K562 (cell line): ENCODE measurements at regions not wholly inside any gene's neighbourhood (a gene's known extent, or its start where the extent isn't known, plus 50 kb on each side); places are given as distances from the start of the nearest gene placed in this dataset.

Experiments used
- ATAC-seq: fragments of 200-7000 bp; cut with Tn5 transposase; 3 replicates; pipeline ENCODE4 v1.9.1; 2020; ENCODE audit warnings: moderate library complexity
- BruUV-seq: library from RNA; stranded (reverse); fragments of 400-500 nt; replicated peaks from 2 replicates; lab custom pipeline; 2021; lab: Mats Ljungman, UMichigan
- CTCF ChIA-PET: fragments of 300-600 bp; formaldehyde crosslinking; extraction: SDS; loops from one replicate; lab custom pipeline; 2021; ENCODE audit warnings: low intra/inter-chr PET ratio; lab: Yijun Ruan, JAX
- POLR2A ChIA-PET: fragments of 300-600, 350-650 bp; sonication (Branson Sonifier 250); formaldehyde crosslinking; extraction: SDS; loops from one replicate; lab custom pipeline; 2021; ENCODE audit warnings: antibody characterized with exemption, inconsistent platforms; lab: Yijun Ruan, JAX
- DNase-seq, 4 experiments: peaks; one replicate each; pipeline versions ENCODE4 v3.0.0 to v3.0.0-alpha.2; 2011 to 2018; ENCODE audit warnings: low spot score in 3 of 4, mixed read lengths in 3 of 4; ENCODE audit errors: extremely low read depth in 1 of 4
- FAIRE-seq: peaks from 2 replicates; lab custom pipeline; 2011; peaks lifted over from hg19 to GRCh38; lab: Jason Lieb, UNC
- H2AFZ ChIP-seq: 2 replicates; pipeline ENCODE4 v1.6.0; 2011; ENCODE audit warnings: low read depth, low read length, control low read depth, inconsistent platforms
- H3K27ac ChIP-seq: fragments of 200-600 bp; 3 replicates; pipeline ENCODE4 v1.8.0; 2011; ENCODE audit warnings: low read depth, mild to moderate bottlenecking, control low read depth, inconsistent platforms, low read length, moderate library complexity, mixed read lengths; ENCODE audit errors: extremely low read depth
- H3K27me3 ChIP-seq, 2 experiments: fragments of 300-600 bp in 1 of 2; 2 replicates in 1 of 2; 3 replicates in 1 of 2; pipeline versions ENCODE4 v1.6.0 to v1.8.0; 2011; ENCODE audit warnings: inconsistent platforms in 2 of 2, low read length in 2 of 2, mild to moderate bottlenecking in 1 of 2, mixed read lengths in 1 of 2, moderate library complexity in 1 of 2; ENCODE audit not compliant: control insufficient read depth in 2 of 2, insufficient read depth in 2 of 2
- H3K36me3 ChIP-seq: fragments of 300-600 bp; 3 replicates; pipeline ENCODE4 v1.8.0; 2011; ENCODE audit warnings: mild to moderate bottlenecking, low read length, inconsistent platforms; ENCODE audit not compliant: control insufficient read depth, insufficient read depth
- H3K4me1 ChIP-seq, 2 experiments: fragments of 200-600 bp in 1 of 2; replicated peaks in 1 of 2; 2 replicates in 1 of 2; 3 replicates in 1 of 2; pipeline versions ENCODE4 v1.5.1 to v1.8.0; 2011; ENCODE audit warnings: inconsistent platforms in 2 of 2, low read length in 2 of 2, mild to moderate bottlenecking in 1 of 2, mixed read lengths in 1 of 2, moderate library complexity in 1 of 2; ENCODE audit not compliant: control insufficient read depth in 2 of 2, insufficient read depth in 2 of 2
- H3K4me2 ChIP-seq: 2 replicates; pipeline ENCODE4 v1.6.1; 2011; ENCODE audit warnings: low read length, control low read depth, inconsistent platforms, mixed read lengths; ENCODE audit not compliant: insufficient read depth
- H3K4me3 ChIP-seq: fragments of 200-600 bp; sonication (generic), shearing (Covaris generic); 2 replicates; pipeline ENCODE4 v1.5.1; 2016; ENCODE audit warnings: control low read depth, inconsistent platforms
- H3K79me2 ChIP-seq: fragments of 200-600 bp; 3 replicates; pipeline ENCODE4 v1.8.0; 2011; ENCODE audit warnings: low read length, inconsistent platforms; ENCODE audit not compliant: control insufficient read depth, insufficient read depth
- H3K9ac ChIP-seq, 2 experiments: 2 replicates each; pipeline versions ENCODE4 v1.6.0 to v1.6.1; 2011; ENCODE audit warnings: low read depth in 2 of 2, low read length in 2 of 2, control low read depth in 1 of 2, inconsistent platforms in 1 of 2, mild to moderate bottlenecking in 1 of 2, mixed read lengths in 1 of 2; ENCODE audit not compliant: insufficient read depth in 1 of 2
- H3K9me1 ChIP-seq: one replicate; pipeline ENCODE4 v1.6.0; 2011; ENCODE audit warnings: inconsistent platforms, mild to moderate bottlenecking, low read length, moderate library complexity; ENCODE audit not compliant: control insufficient read depth, insufficient read depth
- H3K9me3 ChIP-seq: replicated peaks from 2 replicates; pipeline ENCODE4 v1.5.1; 2011; ENCODE audit warnings: low read depth, low read length, inconsistent platforms; ENCODE audit not compliant: control insufficient read depth, insufficient read depth
- H4K20me1 ChIP-seq: replicated peaks from 2 replicates; pipeline ENCODE4 v1.6.1; 2011; ENCODE audit warnings: low read length, inconsistent platforms, mixed read lengths; ENCODE audit not compliant: control insufficient read depth, insufficient read depth
- BMI1 ChIP-seq: fragments of 150-350 bp; IDR thresholded peaks from 2 replicates; pipeline ENCODE4 v1.6.1; 2014; ENCODE audit warnings: low read length
- PBX2 ChIP-seq, 2 experiments: IDR thresholded peaks in 1 of 2; conservative IDR thresholded peaks in 1 of 2; 2 replicates each; pipeline ENCODE4 v1.6.1; 2016; ENCODE audit warnings: low read depth in 2 of 2, mild to moderate bottlenecking in 1 of 2, missing compliant biosample characterization in 1 of 2, missing genetic modification characterization in 1 of 2, moderate library complexity in 1 of 2
- USF1 ChIP-seq: sonication (generic); formaldehyde crosslinking; IDR thresholded peaks from 2 replicates; pipeline ENCODE4 v1.9.0; 2022; ENCODE audit warnings: mild to moderate bottlenecking, missing genetic modification reagents
- WGBS: fragments of 100-300 bp; shearing (Covaris generic); methylation state at CpG from one replicate; pipeline ENCODE4 v1.1.6; 2016; ENCODE audit warnings: low coverage, mixed read lengths; ENCODE audit not compliant: insufficient coverage; ENCODE audit errors: missing lambda C conversion rate; 5-methylcytosine and 5-hydroxymethylcytosine counted together
- in situ Hi-C: fragments of 300-500 bp; cut with MboI; formaldehyde crosslinking; loops from 4 replicates; pipeline ENCODE4 v1.15.0; 2018; ENCODE audit warnings: inconsistent platforms, mixed read lengths
- intact Hi-C: fragments of 100-400 bp; cut with micrococcal nuclease; formaldehyde crosslinking; loops from 2 replicates; pipeline ENCODE4 v1.14.2; 2022

GRCh38 chr10:43944381-43945093 is 295.9 kb upstream of the ZNF32 start:
- in situ Hi-C loops (no loop called here), intact Hi-C loops (no loop called here)
- peaks cover 8% of the 10 kb centered on the region; the same call in 1 of the 2 replicates for H4K20me1 ChIP-seq
- ChIA-PET POLR2A (no interaction called here), CTCF (no interaction called here)
- no peaks in the 10 kb centered on the region for H3K36me3 ChIP-seq
- H3K9me1 ChIP-seq: no peaks in the 10 kb centered on the region
- H3K4me1 ChIP-seq: no peaks in the 10 kb centered on the region
- TF ChIP-seq PBX2 (CRISPR knock-in tag; IDR thresholded peaks at IDR 0.05; ENCODE audit: low read depth): no peak
- TF ChIP-seq PBX2 (tag; conservative IDR thresholded peaks at IDR 0.05; ENCODE audit: low read depth): peak; percentile 32; the same call in 1 of the 2 replicates
- no peak for TF ChIP-seq BMI1
- TF ChIP-seq USF1: no peak
- no peaks in the 10 kb centered on the region for H3K9me3 ChIP-seq
- no peak overlapping the region for H2AFZ ChIP-seq
- no peak overlapping the region for H3K27ac ChIP-seq
- no peaks in the 10 kb centered on the region for H3K79me2 ChIP-seq
- FAIRE-seq (no peak), DNase-seq (no peak), ATAC-seq (no peak)
- WGBS: 0% methylated on average over 5 of the region's 5 CpGs
- no TSS peak for BruUV-seq
- H3K9ac ChIP-seq: no peak overlapping the region
- H3K4me3 ChIP-seq: no peak overlapping the region
- H3K4me2 ChIP-seq: no peak overlapping the region
- H3K27me3 ChIP-seq: peaks cover 8 to 15% of the 10 kb centered on the region in 2 experiments; a peak in 4 of 5 replicates
